ENCODE measurements at regions not wholly inside any gene's neighbourhood (a gene's known extent, or its start where the extent isn't known, plus 50 kb on each side); places are given as distances from the start of the nearest gene placed in this dataset.

DNA sequence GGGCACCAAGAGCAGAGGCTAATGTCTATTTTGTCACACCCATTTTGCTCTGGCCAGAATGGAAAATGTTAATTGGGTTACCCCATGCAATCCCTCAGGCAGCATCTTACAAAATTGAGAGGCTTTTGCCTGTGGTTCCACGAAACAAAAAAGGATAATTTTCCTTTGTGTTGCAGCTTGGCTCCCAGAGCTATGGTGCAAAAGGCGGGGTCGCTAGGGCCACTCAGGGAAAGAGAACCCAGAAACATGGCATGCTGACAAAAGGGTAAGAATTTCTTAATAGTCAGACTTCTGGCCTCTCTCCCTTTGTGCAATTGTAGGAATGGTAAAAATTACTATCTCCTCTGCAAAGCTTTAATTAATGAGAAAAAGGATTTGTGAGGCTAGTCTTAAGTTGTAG lies 119.6 kb upstream of the BANK1 start:
- H3K4me1 ChIP-seq, result no peaks in the 10 kb centered on the region
- H3K9me3 ChIP-seq, result peaks cover 0 to 8% (median 0%) of the 10 kb centered on the region in 4 donors
- no peak for DNase-seq (ENCODE audit: low spot score in 2 of 2)
- no peak overlapping the region for H3K4me3 ChIP-seq
- peak overlapping the region in 2 of 4 donors; percentile 57 to 69 for H3K27ac ChIP-seq
- H3K36me3 ChIP-seq, result no peaks in the 10 kb centered on the region
- no peak for TF ChIP-seq EP300 (IDR thresholded peaks at IDR 0.05)
- TF ChIP-seq, protein P1, sequence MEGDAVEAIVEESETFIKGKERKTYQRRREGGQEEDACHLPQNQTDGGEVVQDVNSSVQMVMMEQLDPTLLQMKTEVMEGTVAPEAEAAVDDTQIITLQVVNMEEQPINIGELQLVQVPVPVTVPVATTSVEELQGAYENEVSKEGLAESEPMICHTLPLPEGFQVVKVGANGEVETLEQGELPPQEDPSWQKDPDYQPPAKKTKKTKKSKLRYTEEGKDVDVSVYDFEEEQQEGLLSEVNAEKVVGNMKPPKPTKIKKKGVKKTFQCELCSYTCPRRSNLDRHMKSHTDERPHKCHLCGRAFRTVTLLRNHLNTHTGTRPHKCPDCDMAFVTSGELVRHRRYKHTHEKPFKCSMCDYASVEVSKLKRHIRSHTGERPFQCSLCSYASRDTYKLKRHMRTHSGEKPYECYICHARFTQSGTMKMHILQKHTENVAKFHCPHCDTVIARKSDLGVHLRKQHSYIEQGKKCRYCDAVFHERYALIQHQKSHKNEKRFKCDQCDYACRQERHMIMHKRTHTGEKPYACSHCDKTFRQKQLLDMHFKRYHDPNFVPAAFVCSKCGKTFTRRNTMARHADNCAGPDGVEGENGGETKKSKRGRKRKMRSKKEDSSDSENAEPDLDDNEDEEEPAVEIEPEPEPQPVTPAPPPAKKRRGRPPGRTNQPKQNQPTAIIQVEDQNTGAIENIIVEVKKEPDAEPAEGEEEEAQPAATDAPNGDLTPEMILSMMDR (IDR thresholded peaks at IDR 0.05), result no peak
- TF ChIP-seq POLR2A (IDR thresholded peaks at IDR 0.05), result no peak
- no peaks in the 10 kb centered on the region for H3K27me3 ChIP-seq
- WGBS, 2 donors, result 67 to 78% methylated on average over 3 of the region's 3 CpGs

DNA sequence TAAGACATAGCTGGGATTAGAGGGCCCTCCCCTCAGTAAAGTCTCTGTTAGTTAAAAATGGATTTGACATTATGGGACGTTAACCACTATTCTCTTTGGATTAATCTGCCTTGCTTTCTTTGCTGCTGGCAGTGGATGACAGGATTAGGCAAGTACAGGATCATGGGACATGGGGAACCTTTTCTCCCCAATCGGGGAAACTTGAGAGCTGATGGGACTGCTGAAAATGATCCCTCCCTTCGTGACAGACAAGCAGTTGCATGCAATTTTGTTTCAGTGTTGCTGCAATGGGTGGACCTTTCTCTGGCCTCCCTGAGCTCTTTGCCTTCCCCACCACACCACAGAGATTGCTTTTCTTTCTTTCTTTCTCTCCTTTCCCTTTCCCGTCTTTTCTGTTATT lies 120.2 kb upstream of the BANK1 start:
- peak in 1 of 2 donors; percentile 27 for DNase-seq (ENCODE audit: low spot score in 2 of 2)
- H3K4me3 ChIP-seq, result no peak overlapping the region
- no peaks in the 10 kb centered on the region for H3K27me3 ChIP-seq
- H3K4me1 ChIP-seq, result no peaks in the 10 kb centered on the region
- TF ChIP-seq, protein P1 (IDR thresholded peaks at IDR 0.05), result no peak
- TF ChIP-seq POLR2A (IDR thresholded peaks at IDR 0.05) (no peak), EP300 (IDR thresholded peaks at IDR 0.05) (no peak)
- H3K36me3 ChIP-seq, result no peaks in the 10 kb centered on the region
- 83 to 86% methylated on average over 4 of the region's 4 CpGs for WGBS, 2 donors
- H3K27ac ChIP-seq, result peak overlapping the region in 2 of 4 donors; percentile 57 to 69
- peaks cover 0 to 8% (median 0%) of the 10 kb centered on the region in 4 donors for H3K9me3 ChIP-seq

DNA sequence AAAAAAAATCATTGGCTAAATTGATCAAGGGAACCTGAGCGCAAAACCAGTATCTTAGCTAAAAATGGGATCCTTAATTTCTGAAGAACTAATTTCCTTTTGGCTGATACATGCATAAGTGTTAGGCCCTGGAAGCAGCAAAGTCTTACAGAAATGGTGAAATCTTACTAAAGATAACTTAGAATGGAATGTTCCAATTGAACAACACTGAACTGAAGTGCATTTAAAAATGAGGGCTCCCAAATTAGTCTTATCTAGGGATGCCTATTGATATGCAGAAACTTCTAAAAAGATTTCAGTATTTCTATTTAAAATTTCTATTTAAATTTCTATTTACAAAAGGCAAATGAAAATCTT lies 120.7 kb upstream of the BANK1 start:
- no peak for DNase-seq (ENCODE audit: low spot score in 2 of 2)
- Histone ChIP-seq H3K36me3 (no peaks in the 10 kb centered on the region), H3K4me1 (no peaks in the 10 kb centered on the region), H3K27me3 (no peaks in the 10 kb centered on the region), H3K27ac (peak overlapping the region in 1 of 4 donors; percentile 69), H3K4me3 (no peak overlapping the region), H3K9me3 (peaks cover 0 to 8% (median 0%) of the 10 kb centered on the region in 4 donors)
- no peak for TF ChIP-seq EP300 (IDR thresholded peaks at IDR 0.05)
- TF ChIP-seq, protein P1 (IDR thresholded peaks at IDR 0.05), result no peak
- TF ChIP-seq POLR2A (IDR thresholded peaks at IDR 0.05), result no peak
- WGBS, 2 donors, result 90 to 91% methylated on average over 1 of the region's 1 CpG

DNA sequence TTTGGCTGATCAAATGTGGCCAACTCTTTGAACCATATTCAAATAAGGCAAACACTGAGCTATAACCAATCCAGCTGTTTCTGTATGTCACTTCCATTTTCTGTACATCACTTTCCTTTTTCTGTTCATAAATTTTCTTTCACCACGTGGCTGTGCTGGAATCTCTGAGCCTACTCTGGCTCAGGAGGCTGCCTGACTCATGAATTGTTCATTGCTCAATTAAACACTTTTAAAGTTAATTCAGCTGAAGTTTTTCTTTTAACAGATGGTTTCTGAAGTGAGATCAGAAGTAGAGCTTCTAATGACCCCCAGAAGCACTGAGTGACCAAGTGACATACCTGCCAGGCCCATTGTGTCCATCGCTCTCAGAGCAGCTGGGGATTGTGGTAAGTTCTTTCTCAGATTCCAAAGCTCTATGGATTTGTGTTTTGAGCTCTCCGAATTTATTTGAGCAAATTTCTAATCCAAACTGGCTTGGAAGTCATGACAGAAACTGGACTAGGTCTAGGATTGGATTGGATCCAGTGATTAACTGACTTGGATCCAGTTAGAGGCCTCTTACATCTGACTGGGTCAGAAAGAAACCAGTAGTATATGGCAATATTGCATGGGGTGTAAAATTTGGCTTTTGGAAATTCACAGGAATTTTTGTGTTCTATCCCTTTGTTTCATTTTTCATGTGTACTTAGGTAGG lies 121.2 kb upstream of the BANK1 start:
- peak overlapping the region in 2 of 4 donors; percentile 34 to 65 for H3K27ac ChIP-seq
- no peak for DNase-seq (ENCODE audit: low spot score in 2 of 2)
- no peak for TF ChIP-seq EP300 (IDR thresholded peaks at IDR 0.05)
- no peak for TF ChIP-seq POLR2A (IDR thresholded peaks at IDR 0.05)
- TF ChIP-seq, protein P1 (IDR thresholded peaks at IDR 0.05), result no peak
- no peak overlapping the region for H3K4me3 ChIP-seq
- 75 to 85% methylated on average over 3 of the region's 3 CpGs for WGBS, 2 donors
- peaks cover 0 to 6% (median 0%) of the 10 kb centered on the region in 4 donors for H3K9me3 ChIP-seq
- H3K36me3 ChIP-seq, result no peaks in the 10 kb centered on the region
- no peaks in the 10 kb centered on the region for H3K4me1 ChIP-seq
- no peaks in the 10 kb centered on the region for H3K27me3 ChIP-seq

DNA sequence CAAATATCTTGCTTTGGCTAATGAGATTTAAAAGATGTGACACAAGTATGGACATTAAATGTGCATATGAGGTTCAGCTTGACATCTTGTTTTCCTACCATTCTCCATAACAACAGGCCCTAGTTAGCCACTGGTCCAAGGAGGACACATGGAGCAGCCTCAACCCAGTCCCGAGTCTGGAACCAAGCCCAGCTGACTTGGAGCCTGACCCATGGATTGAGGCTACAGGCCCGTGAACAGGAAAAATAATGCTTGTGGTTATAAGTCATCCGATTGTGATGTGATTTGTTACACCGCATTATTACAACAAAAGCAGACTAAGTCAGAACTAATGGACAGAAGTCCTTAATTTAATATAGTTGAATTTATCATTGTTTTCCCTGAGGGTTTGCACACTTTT lies 123.2 kb upstream of the BANK1 start:
- Histone ChIP-seq H3K9me3 (no peaks in the 10 kb centered on the region), H3K4me1 (no peaks in the 10 kb centered on the region), H3K4me3 (no peak overlapping the region), H3K27ac (no peak overlapping the region), H3K27me3 (no peaks in the 10 kb centered on the region), H3K36me3 (no peaks in the 10 kb centered on the region)
- DNase-seq (ENCODE audit: low spot score in 2 of 2), result no peak
- TF ChIP-seq EP300 (IDR thresholded peaks at IDR 0.05) (no peak), POLR2A (IDR thresholded peaks at IDR 0.05) (no peak)
- WGBS, 2 donors, result 72 to 73% methylated on average over 4 of the region's 4 CpGs

Data from tibial nerve (tissue), 4 donors.